ENCODE measurements at regions not wholly inside any gene's neighbourhood (a gene's known extent, or its start where the extent isn't known, plus 50 kb on each side); places are given as distances from the start of the nearest gene placed in this dataset.

- Histone ChIP-seq H3K4me3 (ENCODE audit: low read length) (no peak overlapping the region), H3K9ac (ENCODE audit: low read length) (no peak overlapping the region), H3K9me2 (replicated peaks; ENCODE audit: insufficient read depth, low read length) (no peaks in the 10 kb centered on the region), H2AFZ (ENCODE audit: low read length) (no peak overlapping the region), H3K4me2 (ENCODE audit: low read depth, low read length) (no peak overlapping the region), H3K27ac (ENCODE audit: low read length) (no peak overlapping the region), H3K4me1 (ENCODE audit: low read length) (no peaks in the 10 kb centered on the region), H3K9me3 (replicated peaks; ENCODE audit: insufficient read depth, low read length) (no peaks in the 10 kb centered on the region), H4K20me1 (ENCODE audit: insufficient read depth, low read length) (no peaks in the 10 kb centered on the region), H3K79me2 (ENCODE audit: low read length) (no peaks in the 10 kb centered on the region), H3F3A (ENCODE audit: insufficient read depth, low read length) (no peaks in the 10 kb centered on the region), H3K36me3 (replicated peaks; ENCODE audit: insufficient read depth, low read length) (no peaks in the 10 kb centered on the region), H3K27me3 (replicated peaks; ENCODE audit: insufficient read depth, low read length) (no peaks in the 10 kb centered on the region)
- DNase-seq: no peak
- TF ChIP-seq EZH2phosphoT487 (IDR thresholded peaks at IDR 0.05; ENCODE audit: low read length): no peak
- no peak for TF ChIP-seq CTCF (IDR thresholded peaks at IDR 0.05; ENCODE audit: low read length)
- no peak for TF ChIP-seq EZH2 (optimal IDR thresholded peaks at IDR 0.05; ENCODE audit: low read depth, low read length)
Observed at GRCh38 chr12:92253301-92253700, 107.7 kb upstream of the BTG1 start.

- no peak for TF ChIP-seq CTCF (IDR thresholded peaks at IDR 0.05; ENCODE audit: low read length)
- TF ChIP-seq EZH2 (optimal IDR thresholded peaks at IDR 0.05; ENCODE audit: low read depth, low read length): no peak
- no peak for TF ChIP-seq EZH2phosphoT487 (IDR thresholded peaks at IDR 0.05; ENCODE audit: low read length)
- Histone ChIP-seq H3K79me2 (ENCODE audit: low read length) (no peaks in the 10 kb centered on the region), H2AFZ (ENCODE audit: low read length) (no peak overlapping the region), H4K20me1 (ENCODE audit: insufficient read depth, low read length) (no peaks in the 10 kb centered on the region), H3K27me3 (replicated peaks; ENCODE audit: insufficient read depth, low read length) (no peaks in the 10 kb centered on the region), H3K36me3 (replicated peaks; ENCODE audit: insufficient read depth, low read length) (no peaks in the 10 kb centered on the region), H3K27ac (ENCODE audit: low read length) (no peak overlapping the region), H3K4me1 (ENCODE audit: low read length) (no peaks in the 10 kb centered on the region), H3K9ac (ENCODE audit: low read length) (no peak overlapping the region), H3K4me2 (ENCODE audit: low read depth, low read length) (no peak overlapping the region), H3F3A (ENCODE audit: insufficient read depth, low read length) (no peaks in the 10 kb centered on the region), H3K9me2 (replicated peaks; ENCODE audit: insufficient read depth, low read length) (no peaks in the 10 kb centered on the region; the same call in 1 of the 2 replicates), H3K9me3 (replicated peaks; ENCODE audit: insufficient read depth, low read length) (no peaks in the 10 kb centered on the region), H3K4me3 (ENCODE audit: low read length) (no peak overlapping the region)
- no peak for DNase-seq
Observed at GRCh38 chr12:92248977-92249376, 103.3 kb upstream of the BTG1 start.

GRCh38 chr12:92244036-92244435 lies 98.4 kb upstream of the BTG1 start:
- Histone ChIP-seq H3K4me2 (ENCODE audit: low read depth, low read length) (no peak overlapping the region), H3K36me3 (replicated peaks; ENCODE audit: insufficient read depth, low read length) (no peaks in the 10 kb centered on the region), H4K20me1 (ENCODE audit: insufficient read depth, low read length) (no peaks in the 10 kb centered on the region), H3K79me2 (ENCODE audit: low read length) (no peaks in the 10 kb centered on the region), H3K4me1 (ENCODE audit: low read length) (no peaks in the 10 kb centered on the region), H3K27me3 (replicated peaks; ENCODE audit: insufficient read depth, low read length) (no peaks in the 10 kb centered on the region), H3K9me3 (replicated peaks; ENCODE audit: insufficient read depth, low read length) (no peaks in the 10 kb centered on the region), H3K9me2 (replicated peaks; ENCODE audit: insufficient read depth, low read length) (no peaks in the 10 kb centered on the region; the same call in 1 of the 2 replicates), H2AFZ (ENCODE audit: low read length) (no peak overlapping the region), H3K9ac (ENCODE audit: low read length) (no peak overlapping the region), H3F3A (ENCODE audit: insufficient read depth, low read length) (no peaks in the 10 kb centered on the region), H3K4me3 (ENCODE audit: low read length) (no peak overlapping the region), H3K27ac (ENCODE audit: low read length) (no peak overlapping the region)
- TF ChIP-seq EZH2 (optimal IDR thresholded peaks at IDR 0.05; ENCODE audit: low read depth, low read length): no peak
- no peak for TF ChIP-seq CTCF (IDR thresholded peaks at IDR 0.05; ENCODE audit: low read length)
- no peak for TF ChIP-seq EZH2phosphoT487 (IDR thresholded peaks at IDR 0.05; ENCODE audit: low read length)
- no peak for DNase-seq
